Activated B cell treated with CpG ODN at 0.5 μM for 24 hours (primary cell): ENCODE measurements at regions not wholly inside any gene's neighbourhood (a gene's known extent, or its start where the extent isn't known, plus 50 kb on each side); places are given as distances from the start of the nearest gene placed in this dataset.

Experiments
- ATAC-seq: fragments of 200-7000 bp; cut with Tn5 transposase; one replicate; pipeline ENCODE4 v1.10.0; 2021; ENCODE audit warnings: low read depth, mild to moderate bottlenecking, moderate library complexity
- CTCF ChIA-PET: fragments of 350-600 bp; sonication (Branson Sonifier 250); formaldehyde crosslinking; loops from one replicate; lab custom pipeline; 2021; ENCODE audit warnings: antibody characterized with exemption; lab: Charles Lee
- POLR2A ChIA-PET: fragments of 350-600 bp; sonication (Branson Sonifier 250); formaldehyde crosslinking; loops from one replicate; lab custom pipeline; 2021; ENCODE audit warnings: antibody characterized with exemption; lab: Charles Lee
- DNase-seq: peaks from one replicate; pipeline ENCODE4 v3.0.0; 2022
- H3K27ac Mint-ChIP-seq: one replicate; pipeline ENCODE4 v1.8.0; 2020; ENCODE audit warnings: mixed read lengths
- H3K27me3 Mint-ChIP-seq: one replicate; pipeline ENCODE4 v1.8.0; 2021; ENCODE audit warnings: mixed read lengths
- H3K36me3 Mint-ChIP-seq: one replicate; pipeline ENCODE4 v1.8.0; 2021; ENCODE audit warnings: low read depth, mixed read lengths
- H3K4me1 Mint-ChIP-seq: one replicate; pipeline ENCODE4 v1.8.0; 2021; ENCODE audit warnings: mixed read lengths
- H3K4me3 Mint-ChIP-seq: one replicate; pipeline ENCODE4 v1.8.0; 2020; ENCODE audit warnings: mild to moderate bottlenecking, mixed read lengths
- H3K9me3 Mint-ChIP-seq: one replicate; pipeline ENCODE4 v1.8.0; 2020; ENCODE audit warnings: mixed read lengths
- CTCF ChIP-seq: fragments of 200-600 bp; IDR thresholded peaks from one replicate; pipeline ENCODE4 v1.8.0; 2022; ENCODE audit warnings: antibody characterized with exemption, mild to moderate bottlenecking
- intact Hi-C: fragments of 100-400 bp; cut with micrococcal nuclease; formaldehyde crosslinking; loops from one replicate; pipeline ENCODE4 v1.15.1; 2024

GRCh38 chr21:38917043-38917774 lies 111.5 kb downstream of the ETS2 start:
- no peaks in the 10 kb centered on the region for H3K4me1 Mint-ChIP-seq
- TF ChIP-seq CTCF: no peak
- CTCF ChIA-PET: no interaction called here
- DNase-seq (no peak), ATAC-seq (no peak)
- no peak overlapping the region for H3K27ac Mint-ChIP-seq
- peaks cover 2% of the 10 kb centered on the region for H3K9me3 Mint-ChIP-seq
- H3K36me3 Mint-ChIP-seq: no peaks in the 10 kb centered on the region
- H3K27me3 Mint-ChIP-seq: peaks cover 20% of the 10 kb centered on the region
- H3K4me3 Mint-ChIP-seq: no peak overlapping the region
- intact Hi-C loops: no loop called here
- POLR2A ChIA-PET: no interaction called here

GRCh38 chr21:38916214-38916964 lies 110.7 kb downstream of the ETS2 start:
- no peaks in the 10 kb centered on the region for H3K4me1 Mint-ChIP-seq
- H3K9me3 Mint-ChIP-seq: no peaks in the 10 kb centered on the region
- ChIA-PET POLR2A (no interaction called here), CTCF (no interaction called here)
- peaks cover 21% of the 10 kb centered on the region for H3K27me3 Mint-ChIP-seq
- H3K27ac Mint-ChIP-seq: no peak overlapping the region
- H3K4me3 Mint-ChIP-seq: no peak overlapping the region
- intact Hi-C loops: no loop called here
- no peak for TF ChIP-seq CTCF
- ATAC-seq: no peak
- no peaks in the 10 kb centered on the region for H3K36me3 Mint-ChIP-seq
- DNase-seq: no peak

- H3K4me1 Mint-ChIP-seq: no peaks in the 10 kb centered on the region
- no peak overlapping the region for H3K4me3 Mint-ChIP-seq
- DNase-seq (no peak), ATAC-seq (no peak)
- intact Hi-C loops: no loop called here
- TF ChIP-seq CTCF: no peak
- no peak overlapping the region for H3K27ac Mint-ChIP-seq
- no peaks in the 10 kb centered on the region for H3K36me3 Mint-ChIP-seq
- ChIA-PET CTCF (no interaction called here), POLR2A (interaction anchor here (0.7 kb wide), 1 partner anchor 273 kb away, joined by 7 read pairs; no protein-coding TSS in a partner anchor)
- H3K9me3 Mint-ChIP-seq: no peaks in the 10 kb centered on the region
- H3K27me3 Mint-ChIP-seq: peaks cover 17% of the 10 kb centered on the region
Measured at GRCh38 chr21:38915546-38915945, 109.8 kb downstream of the ETS2 start.

GRCh38 chr21:38914528-38915293 lies 109.0 kb downstream of the ETS2 start:
- POLR2A ChIA-PET: no interaction called here
- intact Hi-C loops: no loop called here
- DNase-seq (no peak), ATAC-seq (no peak)
- H3K9me3 Mint-ChIP-seq: no peaks in the 10 kb centered on the region
- H3K27ac Mint-ChIP-seq: no peak overlapping the region
- no peak overlapping the region for H3K4me3 Mint-ChIP-seq
- H3K36me3 Mint-ChIP-seq: no peaks in the 10 kb centered on the region
- CTCF ChIA-PET: interaction anchor here (0.6 kb wide), 1 partner anchor 181 kb away, joined by 3 read pairs; no protein-coding TSS in a partner anchor
- H3K4me1 Mint-ChIP-seq: no peaks in the 10 kb centered on the region
- TF ChIP-seq CTCF: no peak
- H3K27me3 Mint-ChIP-seq: peaks cover 16% of the 10 kb centered on the region
